HepG2 (cell line): ENCODE measurements at regions not wholly inside any gene's neighbourhood (a gene's known extent, or its start where the extent isn't known, plus 50 kb on each side); places are given as distances from the start of the nearest gene placed in this dataset.
A peak's percentile ranks its signal among the peaks of the same experiment; 100 is the strongest.

Experiments used
- ATAC-seq: fragments of 200-7000 bp; cut with Tn5 transposase; 3 replicates; pipeline ENCODE4 v1.9.1; 2020; ENCODE audit warnings: mild to moderate bottlenecking, moderate library complexity
- BruUV-seq: library from RNA; stranded (reverse); fragments of 400-500 nt; replicated peaks from 2 replicates; lab custom pipeline; 2021; lab: Mats Ljungman, UMichigan
- CTCF ChIA-PET: fragments of 300-600 bp; formaldehyde crosslinking; extraction: SDS; loops from one replicate; lab custom pipeline; 2021; ENCODE audit warnings: low total read pairs, inconsistent platforms, low intra/inter-chr PET ratio; lab: Yijun Ruan, JAX
- POLR2A ChIA-PET: fragments of 350-600 bp; sonication (Branson Sonifier 250); formaldehyde crosslinking; loops from one replicate; lab custom pipeline; 2020; ENCODE audit warnings: antibody characterized with exemption, inconsistent platforms; lab: Yijun Ruan, JAX
- DNase-seq: peaks from one replicate; pipeline ENCODE4 v3.0.0-alpha.2; 2015; ENCODE audit warnings: low spot score
- FAIRE-seq: peaks from 3 replicates; lab custom pipeline; 2011; peaks lifted over from hg19 to GRCh38; lab: Jason Lieb, UNC
- H2AFZ ChIP-seq: one replicate; pipeline ENCODE4 v1.6.1; 2011; ENCODE audit warnings: low read length, inconsistent platforms
- H3K27ac ChIP-seq: fragments of 300-600 bp; 3 replicates; pipeline ENCODE4 v1.8.0; 2011; ENCODE audit warnings: mixed run types, mild to moderate bottlenecking, mixed read lengths, low read length, inconsistent platforms; ENCODE audit not compliant: insufficient read depth; ENCODE audit errors: extremely low read length
- H3K27me3 ChIP-seq, 2 experiments: fragments of 200-600 bp in 1 of 2; 2 replicates in 1 of 2; 3 replicates in 1 of 2; pipeline versions ENCODE4 v1.6.0 to v1.8.0; 2011; ENCODE audit warnings: low read length in 2 of 2, mild to moderate bottlenecking in 2 of 2, moderate library complexity in 2 of 2, inconsistent platforms in 1 of 2; ENCODE audit not compliant: insufficient read depth in 2 of 2, control insufficient read depth in 1 of 2
- H3K36me3 ChIP-seq, 2 experiments: fragments of 200-600 bp in 1 of 2; replicated peaks in 1 of 2; 2 replicates in 1 of 2; 3 replicates in 1 of 2; pipeline versions ENCODE4 v1.5.1 to v1.8.0; 2011; ENCODE audit warnings: low read length in 2 of 2, inconsistent platforms in 1 of 2; ENCODE audit not compliant: insufficient read depth in 2 of 2, control insufficient read depth in 1 of 2
- H3K4me1 ChIP-seq: 2 replicates; pipeline ENCODE4 v1.5.1; 2012; ENCODE audit warnings: low read length, inconsistent platforms; ENCODE audit not compliant: insufficient read depth
- H3K4me2 ChIP-seq: 2 replicates; pipeline ENCODE4 v1.6.0; 2011; ENCODE audit warnings: low read depth, low read length, inconsistent platforms
- H3K4me3 ChIP-seq, 3 experiments: fragments of 200-600 bp in 1 of 3; sonication (generic), shearing (Covaris generic) in 1 of 3; replicated peaks in 1 of 3; 2 replicates each; pipeline ENCODE4 v1.5.1; 2011 to 2016; ENCODE audit warnings: low read length in 3 of 3, inconsistent platforms in 2 of 3, low read depth in 2 of 3, mild to moderate bottlenecking in 2 of 3, control low read depth in 1 of 3, mixed read lengths in 1 of 3; ENCODE audit not compliant: insufficient read depth in 1 of 3
- H3K79me2 ChIP-seq: one replicate; pipeline ENCODE4 v1.6.1; 2011; ENCODE audit warnings: low read length, inconsistent platforms; ENCODE audit not compliant: insufficient read depth
- H3K9ac ChIP-seq: 2 replicates; pipeline ENCODE4 v1.6.0; 2011; ENCODE audit warnings: mild to moderate bottlenecking, low read depth, low read length, inconsistent platforms; ENCODE audit not compliant: insufficient read depth
- H3K9me3 ChIP-seq: 2 replicates; pipeline ENCODE4 v1.5.1; 2012; ENCODE audit warnings: mild to moderate bottlenecking, low read length
- H4K20me1 ChIP-seq: 2 replicates; pipeline ENCODE4 v1.6.0; 2011; ENCODE audit warnings: inconsistent platforms, mild to moderate bottlenecking, low read length, moderate library complexity; ENCODE audit not compliant: insufficient read depth
- AGO1 ChIP-seq: fragments of 200-400 bp; formaldehyde crosslinking; IDR thresholded peaks from 2 replicates; pipeline ENCODE4 v1.6.1; 2017; ENCODE audit warnings: mild to moderate bottlenecking, low read depth, low read length, moderate library complexity; ENCODE audit not compliant: poor library complexity, severe bottlenecking
- FOSL2 ChIP-seq: sonication (generic); formaldehyde crosslinking; IDR thresholded peaks from 2 replicates; pipeline ENCODE4 v1.4.0; 2020; ENCODE audit warnings: missing genetic modification reagents
- FOXA3 ChIP-seq: IDR thresholded peaks from 2 replicates; pipeline ENCODE4 v1.6.1; 2016; ENCODE audit warnings: missing genetic modification reagents, missing compliant biosample characterization
- JUND ChIP-seq: sonication (generic); formaldehyde crosslinking; IDR thresholded peaks from 2 replicates; pipeline ENCODE4 v1.8.0; 2022; ENCODE audit warnings: mild to moderate bottlenecking, missing genetic modification reagents
- KAT8 ChIP-seq: IDR thresholded peaks from 2 replicates; pipeline ENCODE4 v1.6.1; 2016; ENCODE audit warnings: missing genetic modification reagents, missing compliant biosample characterization
- KLF12 ChIP-seq: sonication (generic); formaldehyde crosslinking; IDR thresholded peaks from 2 replicates; pipeline ENCODE4 v1.4.0; 2020; ENCODE audit warnings: missing genetic modification reagents, borderline replicate concordance
- NFYB ChIP-seq: sonication (generic); formaldehyde crosslinking; IDR thresholded peaks from 2 replicates; pipeline ENCODE4 v1.4.0; 2020; ENCODE audit warnings: missing genetic modification reagents
- RBAK ChIP-seq: sonication (generic); formaldehyde crosslinking; IDR thresholded peaks from 2 replicates; pipeline ENCODE4 v1.5.1; 2020; ENCODE audit warnings: mild to moderate bottlenecking, missing genetic modification reagents
- RFX3 ChIP-seq: IDR thresholded peaks from 2 replicates; pipeline ENCODE4 v1.6.1; 2016; ENCODE audit warnings: missing biosample characterization, missing genetic modification reagents
- SMAD9 ChIP-seq: sonication (generic); formaldehyde crosslinking; IDR thresholded peaks from 2 replicates; pipeline ENCODE4 v1.5.1; 2020; ENCODE audit warnings: mild to moderate bottlenecking, missing genetic modification reagents
- SP4 ChIP-seq: sonication (generic); formaldehyde crosslinking; IDR thresholded peaks from 2 replicates; pipeline ENCODE4 v1.8.1; 2023; ENCODE audit warnings: mild to moderate bottlenecking, missing genetic modification reagents
- TP53 ChIP-seq: sonication (generic); formaldehyde crosslinking; conservative IDR thresholded peaks from 2 replicates; pipeline ENCODE4 v1.4.0; 2020; ENCODE audit warnings: missing genetic modification reagents
- ZNF224 ChIP-seq: sonication (generic); formaldehyde crosslinking; IDR thresholded peaks from 2 replicates; pipeline ENCODE4 v1.5.0; 2020; ENCODE audit warnings: mild to moderate bottlenecking, missing genetic modification reagents
- ZNF556 ChIP-seq: sonication (generic); formaldehyde crosslinking; IDR thresholded peaks from 2 replicates; pipeline ENCODE4 v1.4.0; 2020; ENCODE audit warnings: mild to moderate bottlenecking, missing genetic modification reagents, borderline replicate concordance
- ZNF607 ChIP-seq: sonication (generic); formaldehyde crosslinking; IDR thresholded peaks from 2 replicates; pipeline ENCODE4 v1.5.1; 2020; ENCODE audit warnings: missing genetic modification reagents, mild to moderate bottlenecking, borderline replicate concordance
- ZNF839 ChIP-seq: sonication (generic); formaldehyde crosslinking; IDR thresholded peaks from 2 replicates; pipeline ENCODE4 v1.4.0; 2020; ENCODE audit warnings: missing genetic modification reagents, mild to moderate bottlenecking, borderline replicate concordance
- WGBS: methylation state at CpG from one replicate; pipeline ENCODE4 v1.1.6; 2017; ENCODE audit warnings: low lambda C conversion rate; 5-methylcytosine and 5-hydroxymethylcytosine counted together
- in situ Hi-C: cut with HindIII; loops from 2 replicates; pipeline ENCODE4 v1.10.0; 2017; ENCODE audit warnings: low pct_unique_long_range_greater_than_20kb; ENCODE audit not compliant: extremely low pct_ligation_motif_present
- intact Hi-C: fragments of 100-400 bp; cut with micrococcal nuclease; formaldehyde crosslinking; loops from one replicate; pipeline ENCODE4 v1.10.0; 2022; ENCODE audit not compliant: unreplicated experiment
- TF ChIP-seq, protein P1 (sequence below): sonication (generic); formaldehyde crosslinking; IDR thresholded peaks from 2 replicates; pipeline ENCODE4 v1.4.0; 2020; ENCODE audit warnings: missing genetic modification reagents, low read depth, mild to moderate bottlenecking, borderline replicate concordance
- TF ChIP-seq, protein P2 (sequence below): sonication (generic); formaldehyde crosslinking; conservative IDR thresholded peaks from 2 replicates; pipeline ENCODE4 v1.8.1; 2023; ENCODE audit warnings: missing genetic modification reagents
- TF ChIP-seq, protein P3 (sequence below): sonication (generic); formaldehyde crosslinking; IDR thresholded peaks from 2 replicates; pipeline ENCODE4 v1.8.0; 2022; ENCODE audit warnings: mild to moderate bottlenecking, missing genetic modification reagents

DNA sequence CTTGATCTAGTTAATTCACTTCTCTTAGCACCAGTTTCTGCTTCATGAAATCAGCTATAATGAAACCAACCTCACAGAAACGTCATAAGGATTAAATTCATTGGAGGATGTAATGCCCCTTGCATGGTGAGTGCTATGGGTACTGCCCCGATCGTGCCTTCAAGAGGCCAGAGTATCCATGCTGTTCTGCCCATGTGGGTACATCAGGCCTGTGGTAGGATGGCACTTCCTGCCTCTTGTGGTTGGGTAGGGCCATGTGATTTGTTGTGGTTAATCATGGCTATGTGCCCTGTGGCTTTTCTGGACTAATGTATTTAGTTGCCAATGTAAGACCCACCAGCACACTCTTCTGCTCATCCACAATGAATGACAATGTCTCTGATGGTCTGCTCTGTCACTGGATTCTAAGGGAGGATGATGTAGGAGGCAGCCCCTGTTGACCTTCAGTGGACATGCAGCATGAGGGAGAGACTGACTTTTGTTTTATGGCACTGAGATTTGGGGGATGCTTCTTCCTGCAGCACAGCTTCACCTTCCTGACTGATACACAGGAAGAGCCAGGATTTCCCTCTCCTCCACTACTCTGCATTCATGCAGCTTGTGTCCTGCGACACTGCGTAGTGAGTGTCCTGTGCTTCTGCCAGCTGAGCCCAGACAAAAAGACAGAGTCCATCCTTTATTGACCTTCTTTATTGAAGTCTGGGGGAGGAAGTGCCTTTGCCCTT is 66.2 kb downstream of the DHCR7 start (continued):
- TF ChIP-seq RBAK (CRISPR knock-in tag) (peak; percentile 92), ZNF224 (CRISPR knock-in tag) (no peak), AGO1 (no peak)
- TF ChIP-seq, protein P1, sequence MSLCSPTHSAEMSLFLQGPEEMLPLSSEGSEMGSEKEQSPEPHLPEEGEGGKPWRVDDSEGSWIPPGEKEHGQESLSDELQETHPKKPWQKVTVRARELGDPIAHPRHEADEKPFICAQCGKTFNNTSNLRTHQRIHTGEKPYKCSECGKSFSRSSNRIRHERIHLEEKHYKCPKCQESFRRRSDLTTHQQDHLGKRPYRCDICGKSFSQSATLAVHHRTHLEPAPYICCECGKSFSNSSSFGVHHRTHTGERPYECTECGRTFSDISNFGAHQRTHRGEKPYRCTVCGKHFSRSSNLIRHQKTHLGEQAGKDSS (CRISPR knock-in tag), result no peak

DNA sequence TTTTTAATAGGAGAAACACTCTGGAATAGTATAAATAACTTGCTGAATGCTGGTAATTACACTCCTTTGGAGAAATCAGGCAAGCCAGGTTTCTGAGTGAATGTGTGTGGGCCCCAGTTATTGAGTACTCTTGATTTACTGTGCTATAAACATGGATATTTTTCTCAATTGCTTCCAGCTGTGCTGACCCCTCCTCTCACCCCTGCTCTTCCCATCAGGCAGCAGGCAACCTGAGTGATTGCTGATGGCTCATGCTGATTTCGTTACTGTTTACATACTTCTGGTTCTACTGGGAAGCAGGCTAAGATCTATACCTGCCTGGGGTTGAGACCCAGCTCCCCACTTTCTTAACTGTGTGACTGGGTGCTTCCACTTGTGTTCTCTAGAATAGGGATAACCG is 68.5 kb downstream of the DHCR7 start:
- WGBS, result 4% methylated on average over 2 of the region's 2 CpGs
- peaks cover 0 to 2% of the 10 kb centered on the region in 2 experiments; a peak in 2 of 5 replicates for H3K27me3 ChIP-seq
- BruUV-seq, result no TSS peak
- ChIA-PET CTCF (no interaction called here), POLR2A (no interaction called here)
- TF ChIP-seq, protein P2, sequence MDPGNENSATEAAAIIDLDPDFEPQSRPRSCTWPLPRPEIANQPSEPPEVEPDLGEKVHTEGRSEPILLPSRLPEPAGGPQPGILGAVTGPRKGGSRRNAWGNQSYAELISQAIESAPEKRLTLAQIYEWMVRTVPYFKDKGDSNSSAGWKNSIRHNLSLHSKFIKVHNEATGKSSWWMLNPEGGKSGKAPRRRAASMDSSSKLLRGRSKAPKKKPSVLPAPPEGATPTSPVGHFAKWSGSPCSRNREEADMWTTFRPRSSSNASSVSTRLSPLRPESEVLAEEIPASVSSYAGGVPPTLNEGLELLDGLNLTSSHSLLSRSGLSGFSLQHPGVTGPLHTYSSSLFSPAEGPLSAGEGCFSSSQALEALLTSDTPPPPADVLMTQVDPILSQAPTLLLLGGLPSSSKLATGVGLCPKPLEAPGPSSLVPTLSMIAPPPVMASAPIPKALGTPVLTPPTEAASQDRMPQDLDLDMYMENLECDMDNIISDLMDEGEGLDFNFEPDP (CRISPR knock-in tag), result no peak
- TF ChIP-seq FOXA3, result no peak
- no peak for TF ChIP-seq JUND
- TF ChIP-seq SMAD9 (CRISPR knock-in tag), result no peak
- TF ChIP-seq ZNF556 (CRISPR knock-in tag), result no peak
- TF ChIP-seq TP53 (CRISPR knock-in tag), result no peak
- TF ChIP-seq, protein P3, sequence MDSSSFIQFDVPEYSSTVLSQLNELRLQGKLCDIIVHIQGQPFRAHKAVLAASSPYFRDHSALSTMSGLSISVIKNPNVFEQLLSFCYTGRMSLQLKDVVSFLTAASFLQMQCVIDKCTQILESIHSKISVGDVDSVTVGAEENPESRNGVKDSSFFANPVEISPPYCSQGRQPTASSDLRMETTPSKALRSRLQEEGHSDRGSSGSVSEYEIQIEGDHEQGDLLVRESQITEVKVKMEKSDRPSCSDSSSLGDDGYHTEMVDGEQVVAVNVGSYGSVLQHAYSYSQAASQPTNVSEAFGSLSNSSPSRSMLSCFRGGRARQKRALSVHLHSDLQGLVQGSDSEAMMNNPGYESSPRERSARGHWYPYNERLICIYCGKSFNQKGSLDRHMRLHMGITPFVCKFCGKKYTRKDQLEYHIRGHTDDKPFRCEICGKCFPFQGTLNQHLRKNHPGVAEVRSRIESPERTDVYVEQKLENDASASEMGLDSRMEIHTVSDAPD (CRISPR knock-in tag), result no peak
- no peak for TF ChIP-seq FOSL2 (CRISPR knock-in tag)
- no peak for TF ChIP-seq ZNF839 (CRISPR knock-in tag)
- no peak for TF ChIP-seq SP4 (CRISPR knock-in tag)
- no peak for TF ChIP-seq KLF12 (CRISPR knock-in tag)
- no peak for TF ChIP-seq ZNF607 (CRISPR knock-in tag)
- no peak for TF ChIP-seq KAT8 (CRISPR knock-in tag)
- no peak for TF ChIP-seq NFYB
- no peak for TF ChIP-seq RFX3 (CRISPR knock-in tag)
- ATAC-seq (no peak), DNase-seq (no peak), FAIRE-seq (no peak)
- H3K4me2 ChIP-seq, result no peak overlapping the region
- no peak overlapping the region for H3K27ac ChIP-seq
- no peak overlapping the region for H3K4me3 ChIP-seq
- no peak overlapping the region for H3K9ac ChIP-seq
- in situ Hi-C loops, result no loop called here
- H4K20me1 ChIP-seq, result no peaks in the 10 kb centered on the region
- no peaks in the 10 kb centered on the region for H3K36me3 ChIP-seq
- no peaks in the 10 kb centered on the region for H3K4me1 ChIP-seq
- H3K9me3 ChIP-seq, result no peaks in the 10 kb centered on the region
- H3K79me2 ChIP-seq, result no peaks in the 10 kb centered on the region
- H2AFZ ChIP-seq, result no peak overlapping the region
- intact Hi-C loops, result no loop called here
